ENCODE measurements at regions not wholly inside any gene's neighbourhood (a gene's known extent, or its start where the extent isn't known, plus 50 kb on each side); places are given as distances from the start of the nearest gene placed in this dataset.

GRCh38 chr2:15804691-15805090 is 135.7 kb upstream of the MYCN start:
- intact Hi-C loops (cut with micrococcal nuclease), result no loop called here
- WGBS (ENCODE audit: insufficient coverage), result 100% methylated on average over 2 of the region's 2 CpGs

DNA sequence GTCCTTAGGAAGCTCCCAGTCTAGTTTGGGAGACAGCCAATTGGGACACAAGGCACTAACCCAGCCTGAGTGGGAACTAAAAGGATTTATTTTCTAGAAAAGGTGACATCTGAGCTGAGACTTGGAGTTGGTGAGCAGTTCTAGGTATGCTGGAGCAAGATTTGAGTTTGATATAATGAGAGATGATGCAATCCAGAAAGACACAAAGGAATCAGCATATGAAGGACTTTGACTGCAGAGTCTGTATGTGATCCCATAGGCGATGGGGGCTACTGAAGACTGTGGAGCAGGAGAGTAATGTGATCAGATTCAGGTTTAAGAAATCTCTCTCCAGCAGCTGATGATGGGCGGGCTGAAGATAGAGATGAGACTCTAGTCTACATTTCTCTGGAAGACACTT is 135.1 kb upstream of the MYCN start:
- Histone ChIP-seq H3K27me3 (ENCODE audit: control insufficient read depth, insufficient read depth, low read length) (no peaks in the 10 kb centered on the region), H3K4me1 (ENCODE audit: control insufficient read depth, insufficient read depth, low read length) (no peaks in the 10 kb centered on the region), H3K36me3 (ENCODE audit: control insufficient read depth, insufficient read depth, low read length) (no peaks in the 10 kb centered on the region), H3K9me3 (ENCODE audit: control insufficient read depth, insufficient read depth, low read length) (no peaks in the 10 kb centered on the region), H3K27ac (ENCODE audit: low read length) (no peak overlapping the region), H3K4me3 (ENCODE audit: low read length) (no peak overlapping the region)
- 94% methylated on average over 2 of the region's 2 CpGs for WGBS (ENCODE audit: insufficient coverage)
- intact Hi-C loops (cut with micrococcal nuclease), result no loop called here
- Mint-ChIP-seq H3K27ac (no peak overlapping the region), H3K4me1 (no peaks in the 10 kb centered on the region), H3K27me3 (ENCODE audit: low read depth in 2 of 2) (peaks cover 3 to 11% of the 10 kb centered on the region in 2 donors), H3K9me3 (no peaks in the 10 kb centered on the region), H3K36me3 (no peaks in the 10 kb centered on the region), H3K4me3 (no peak overlapping the region)
- ATAC-seq (no peak), DNase-seq (no peak)
- no peak for TF ChIP-seq CTCF (IDR thresholded peaks at IDR 0.05)

More at GRCh38 chr2:15804691-15805090, 135.7 kb upstream of the MYCN start:
- Histone ChIP-seq H3K27ac (ENCODE audit: low read length) (no peak overlapping the region), H3K4me3 (ENCODE audit: low read length) (no peak overlapping the region), H3K36me3 (ENCODE audit: control insufficient read depth, insufficient read depth, low read length) (no peaks in the 10 kb centered on the region), H3K4me1 (ENCODE audit: control insufficient read depth, insufficient read depth, low read length) (no peaks in the 10 kb centered on the region), H3K9me3 (ENCODE audit: control insufficient read depth, insufficient read depth, low read length) (no peaks in the 10 kb centered on the region), H3K27me3 (ENCODE audit: control insufficient read depth, insufficient read depth, low read length) (no peaks in the 10 kb centered on the region)
- no peak for TF ChIP-seq CTCF (IDR thresholded peaks at IDR 0.05)
- no peak overlapping the region for H3K27ac Mint-ChIP-seq
- H3K36me3 Mint-ChIP-seq, result no peaks in the 10 kb centered on the region
- peaks cover under 1 to 11% of the 10 kb centered on the region in 2 donors for H3K27me3 Mint-ChIP-seq (ENCODE audit: low read depth in 2 of 2)
- H3K9me3 Mint-ChIP-seq, result no peaks in the 10 kb centered on the region
- no peak for ATAC-seq
- DNase-seq, result no peak
- no peak overlapping the region for H3K4me3 Mint-ChIP-seq
- H3K4me1 Mint-ChIP-seq, result no peaks in the 10 kb centered on the region

DNA sequence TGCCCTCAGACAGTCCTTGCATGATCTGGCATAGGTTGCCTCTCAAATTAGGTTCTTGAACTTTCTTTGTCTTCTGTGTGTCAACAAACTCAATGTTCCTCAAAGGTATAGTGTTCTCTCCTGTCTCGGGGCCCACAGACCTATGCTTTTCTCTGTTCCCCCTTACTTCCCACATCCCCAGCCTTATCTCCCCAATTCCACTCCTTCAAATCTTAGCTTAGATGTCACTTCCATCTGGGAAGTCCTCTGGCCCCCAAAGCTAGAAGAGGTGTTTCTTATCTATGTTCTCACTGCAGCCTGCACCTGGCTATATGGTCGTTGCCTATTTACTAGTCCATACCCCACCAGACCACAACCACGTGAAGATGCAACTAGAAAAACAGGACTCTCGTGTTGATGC is 134.6 kb upstream of the MYCN start:
- WGBS (ENCODE audit: insufficient coverage), result 82% methylated on average over 4 of the region's 4 CpGs
- no peak for TF ChIP-seq CTCF (IDR thresholded peaks at IDR 0.05)
- Histone ChIP-seq H3K27ac (ENCODE audit: low read length) (no peak overlapping the region), H3K4me1 (ENCODE audit: control insufficient read depth, insufficient read depth, low read length) (no peaks in the 10 kb centered on the region), H3K27me3 (ENCODE audit: control insufficient read depth, insufficient read depth, low read length) (no peaks in the 10 kb centered on the region), H3K4me3 (ENCODE audit: low read length) (no peak overlapping the region), H3K9me3 (ENCODE audit: control insufficient read depth, insufficient read depth, low read length) (no peaks in the 10 kb centered on the region), H3K36me3 (ENCODE audit: control insufficient read depth, insufficient read depth, low read length) (no peaks in the 10 kb centered on the region)
- Mint-ChIP-seq H3K36me3 (no peaks in the 10 kb centered on the region), H3K4me1 (no peaks in the 10 kb centered on the region), H3K4me3 (no peak overlapping the region), H3K27me3 (ENCODE audit: low read depth in 2 of 2) (peaks cover 3 to 11% of the 10 kb centered on the region in 2 donors), H3K27ac (no peak overlapping the region), H3K9me3 (no peaks in the 10 kb centered on the region)
- DNase-seq (no peak), ATAC-seq (no peak)
- intact Hi-C loops (cut with micrococcal nuclease), result no loop called here

- H3K4me1 Mint-ChIP-seq, result no peaks in the 10 kb centered on the region
- H3K27ac ChIP-seq (ENCODE audit: low read length), result no peak overlapping the region
- H3K27me3 Mint-ChIP-seq (ENCODE audit: low read depth in 2 of 2), result peaks cover 3 to 14% of the 10 kb centered on the region in 2 donors
Measured at GRCh38 chr2:15806801-15807417, 133.4 kb upstream of the MYCN start.

More at GRCh38 chr2:15806801-15807417, 133.4 kb upstream of the MYCN start:
- no peaks in the 10 kb centered on the region for H3K9me3 Mint-ChIP-seq
- H3K27ac Mint-ChIP-seq, result no peak overlapping the region
- H3K4me3 Mint-ChIP-seq, result no peak overlapping the region
- Histone ChIP-seq H3K4me1 (ENCODE audit: control insufficient read depth, insufficient read depth, low read length) (no peaks in the 10 kb centered on the region), H3K36me3 (ENCODE audit: control insufficient read depth, insufficient read depth, low read length) (no peaks in the 10 kb centered on the region), H3K4me3 (ENCODE audit: low read length) (no peak overlapping the region), H3K27me3 (ENCODE audit: control insufficient read depth, insufficient read depth, low read length) (no peaks in the 10 kb centered on the region), H3K9me3 (ENCODE audit: control insufficient read depth, insufficient read depth, low read length) (no peaks in the 10 kb centered on the region)
- ATAC-seq, result no peak
- no peak for TF ChIP-seq CTCF (IDR thresholded peaks at IDR 0.05)
- intact Hi-C loops (cut with micrococcal nuclease), result no loop called here
- no peak for DNase-seq
- 89% methylated on average over 7 of the region's 9 CpGs for WGBS (ENCODE audit: insufficient coverage)
- H3K36me3 Mint-ChIP-seq, result no peaks in the 10 kb centered on the region
